Gastroesophageal sphincter (tissue), 3 donors: ENCODE measurements at regions not wholly inside any gene's neighbourhood (a gene's known extent, or its start where the extent isn't known, plus 50 kb on each side); places are given as distances from the start of the nearest gene placed in this dataset.

Experiments used
- CTCF ChIP-seq, 4 experiments: fragments of 200-600 bp in 2 of 4; fragments of 450-650 bp in 2 of 4; sonication (generic) in 1 of 4; IDR thresholded peaks; one replicate each; pipeline ENCODE4 v1.5.1; 2017 to 2019; ENCODE audit warnings: antibody characterized with exemption in 4 of 4, mild to moderate bottlenecking in 2 of 4, moderate library complexity in 2 of 4
- EP300 ChIP-seq: sonication (generic); formaldehyde crosslinking; IDR thresholded peaks from one replicate; pipeline ENCODE4 v1.6.1; 2017; ENCODE audit warnings: antibody characterized with exemption, mild to moderate bottlenecking
- POLR2A ChIP-seq, 2 donors: fragments of 450-650 bp; IDR thresholded peaks; one replicate each; pipeline ENCODE4 v1.6.1; 2017; ENCODE audit warnings: antibody characterized with exemption in 2 of 2, mild to moderate bottlenecking in 2 of 2, moderate library complexity in 1 of 2

GRCh38 chr4:60891947-60892346 lies 308.2 kb upstream of the ADGRL3 start:
- no peak for TF ChIP-seq CTCF (IDR thresholded peaks at IDR 0.05)
- no peak for TF ChIP-seq EP300
- TF ChIP-seq POLR2A (IDR thresholded peaks at IDR 0.05), result no peak
